GM18907 (cell line): ENCODE measurements at regions not wholly inside any gene's neighbourhood (a gene's known extent, or its start where the extent isn't known, plus 50 kb on each side); places are given as distances from the start of the nearest gene placed in this dataset.
"Not testable (repeated sequence)": the region's sequence is repeated elsewhere in the genome, so short reads cannot be mapped to it uniquely, and the experiment has no call there.

Source experiments
- ATAC-seq: cut with Tn5 transposase; IDR thresholded peaks from one replicate; pipeline ENCODE4 v1.9.1; 2021; ENCODE audit warnings: mild to moderate bottlenecking, moderate library complexity; ENCODE audit not compliant: unreplicated experiment

DNA sequence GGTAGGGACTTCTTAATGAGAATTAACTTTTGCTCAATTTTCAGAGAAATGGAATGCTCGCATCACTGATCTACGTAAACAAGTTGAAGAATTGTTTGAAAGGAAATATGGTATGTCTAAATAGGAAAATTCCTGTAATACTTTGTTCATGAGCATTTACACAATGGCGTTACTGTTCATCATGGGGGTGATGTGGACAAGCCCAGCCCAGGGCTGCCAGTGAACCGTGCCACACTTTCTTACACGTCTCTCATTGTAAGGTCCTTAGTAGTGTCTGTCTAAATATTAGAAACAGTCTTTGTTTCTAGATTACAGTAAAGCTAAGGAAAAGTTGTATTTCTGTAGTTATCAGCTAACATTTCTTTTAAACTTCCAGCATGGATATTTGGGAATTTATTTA is 91.0 kb upstream of the SPDYE9 start:
- not testable (repeated sequence) for ATAC-seq

DNA sequence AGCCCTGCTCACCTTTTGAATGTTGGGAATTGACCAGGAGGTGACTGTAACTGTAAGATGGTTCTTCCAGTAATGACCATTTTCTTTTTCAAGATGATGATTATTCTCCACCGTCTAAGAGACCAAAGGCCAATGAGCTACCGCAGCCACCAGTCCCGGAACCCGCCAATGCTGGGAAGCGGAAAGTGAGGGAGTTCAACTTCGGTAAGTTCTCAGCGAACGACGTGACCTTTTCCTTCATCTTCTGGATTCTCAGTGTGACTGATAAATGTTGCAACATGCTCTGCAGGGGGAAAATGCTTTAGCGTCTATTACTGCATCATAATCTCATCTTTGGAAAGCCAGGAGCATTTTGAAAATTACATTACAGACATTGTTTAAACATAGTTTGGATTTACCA is 89.5 kb upstream of the SPDYE9 start:
- not testable (repeated sequence) for ATAC-seq

DNA sequence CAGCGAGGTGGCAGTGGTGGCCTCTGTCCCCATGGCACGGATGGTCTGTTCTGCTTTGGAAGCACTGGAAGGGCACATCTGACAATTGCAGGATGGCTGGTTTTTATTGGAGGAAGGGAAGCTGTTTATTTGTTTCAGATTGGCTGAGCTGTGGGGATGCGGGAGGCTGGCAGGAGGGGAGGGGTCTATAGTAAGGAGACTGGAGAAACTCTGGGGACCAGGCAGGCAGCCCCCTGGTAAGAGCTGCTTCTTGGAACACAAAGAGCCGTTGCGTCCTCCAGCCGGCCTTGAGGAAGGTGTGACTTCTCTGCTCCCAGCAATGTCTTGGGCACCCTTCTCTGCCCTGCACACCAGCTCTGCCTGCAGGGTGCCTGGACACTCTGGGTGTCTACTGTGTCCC is 85.1 kb upstream of the SPDYE9 start:
- not testable (repeated sequence) for ATAC-seq

GRCh38 chr7:73170415-73170814 is 84.6 kb upstream of the SPDYE9 start:
- not testable (repeated sequence) for ATAC-seq

GRCh38 chr7:73166152-73166551 is 80.3 kb upstream of the SPDYE9 start:
- not testable (repeated sequence) for ATAC-seq

DNA sequence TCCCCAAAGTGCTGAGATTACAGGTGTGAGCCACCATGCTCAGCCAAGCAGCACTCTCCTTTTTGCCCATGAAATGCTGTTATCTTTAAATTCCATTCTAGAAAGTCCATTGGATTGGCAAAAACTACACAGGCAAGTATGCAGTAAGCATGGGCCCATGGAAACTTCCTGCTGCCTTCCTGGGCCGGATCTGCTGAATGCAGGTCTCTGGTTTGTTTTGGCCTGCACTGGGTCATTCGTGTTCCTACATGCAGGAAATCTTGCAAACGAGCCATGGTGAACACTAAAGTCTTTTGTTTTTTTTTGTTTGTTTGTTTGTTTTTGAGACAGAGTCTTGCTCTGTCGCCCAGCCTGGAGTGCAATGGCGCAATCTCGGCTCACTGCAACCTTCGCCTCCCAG is 76.8 kb upstream of the SPDYE9 start:
- ATAC-seq: not testable (repeated sequence)

- not testable (repeated sequence) for ATAC-seq
These were observed 75.9 kb upstream of the SPDYE9 start for GRCh38 chr7:73161727-73162126.

GRCh38 chr7:73157169-73157661 is 71.4 kb upstream of the SPDYE9 start:
- not testable (repeated sequence) for ATAC-seq

DNA sequence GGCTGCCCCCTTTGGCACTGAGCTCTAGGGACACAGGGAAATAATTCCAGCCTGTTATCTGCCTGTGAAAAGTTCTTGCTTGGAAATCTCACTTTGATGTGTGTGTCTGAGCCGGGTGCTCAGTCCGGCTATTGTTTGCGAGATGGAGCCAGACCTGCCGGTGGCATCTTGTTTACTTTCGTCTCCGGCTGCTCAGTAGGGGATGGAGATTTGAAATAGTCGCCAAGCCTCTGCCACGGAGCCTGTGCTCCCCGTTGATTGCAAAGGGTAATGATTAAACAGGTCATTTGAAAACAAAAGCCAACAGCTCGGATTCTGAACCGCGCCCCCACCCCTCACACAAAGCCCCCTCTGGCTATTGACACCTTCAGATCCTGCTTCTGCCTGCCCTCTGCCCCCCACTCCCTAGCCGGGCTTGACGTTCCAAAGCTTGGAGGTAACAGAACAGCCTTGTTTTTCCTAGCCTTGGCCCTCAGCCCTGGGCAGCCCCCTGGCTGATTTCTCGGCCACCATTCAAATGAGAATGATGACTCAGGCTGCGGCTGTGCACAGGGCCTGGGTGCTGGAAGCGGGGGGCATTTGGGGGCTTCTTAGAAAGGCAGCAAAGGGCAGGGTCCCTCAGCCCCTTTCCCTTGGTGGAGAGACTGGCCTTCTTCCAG is 70.8 kb upstream of the SPDYE9 start:
- not testable (repeated sequence) for ATAC-seq

- ATAC-seq: peak; percentile 83
These were observed 68.8 kb upstream of the SPDYE9 start for GRCh38 chr7:73154586-73155038.

GRCh38 chr7:73153921-73154585 is 68.2 kb upstream of the SPDYE9 start:
- ATAC-seq: not testable (repeated sequence)

GRCh38 chr7:73148570-73148969 is 62.7 kb upstream of the SPDYE9 start:
- ATAC-seq: not testable (repeated sequence)

GRCh38 chr7:73147681-73148080 is 61.8 kb upstream of the SPDYE9 start:
- ATAC-seq: not testable (repeated sequence)

GRCh38 chr7:73143993-73144392 is 58.2 kb upstream of the SPDYE9 start:
- ATAC-seq: not testable (repeated sequence)

DNA sequence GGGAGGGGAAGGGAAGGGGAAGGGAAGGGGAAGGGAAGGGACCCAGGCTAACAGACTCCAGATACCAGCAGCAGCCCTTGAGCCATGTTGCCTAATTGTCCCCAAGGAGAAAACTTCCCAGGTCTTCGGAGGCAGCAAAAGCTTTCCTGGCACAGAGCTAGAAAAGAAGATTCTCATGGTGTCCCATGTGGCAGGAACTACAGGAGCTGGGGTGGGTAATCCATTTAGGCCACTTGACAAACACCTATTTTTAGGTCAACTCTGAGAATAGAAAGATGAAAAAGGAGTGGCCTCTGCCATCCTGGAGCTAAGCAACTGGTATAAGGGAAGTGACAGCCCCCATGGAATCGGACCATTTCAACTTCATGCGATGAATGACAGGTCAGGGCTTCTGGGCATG is 52.1 kb upstream of the SPDYE9 start:
- ATAC-seq: not testable (repeated sequence)
